GM21423 (cell line): ENCODE measurements at regions not wholly inside any gene's neighbourhood (a gene's known extent, or its start where the extent isn't known, plus 50 kb on each side); places are given as distances from the start of the nearest gene placed in this dataset.
"Not testable (repeated sequence)": the region's sequence is repeated elsewhere in the genome, so short reads cannot be mapped to it uniquely, and the experiment has no call there.

Source experiments
- ATAC-seq: cut with Tn5 transposase; IDR thresholded peaks from one replicate; pipeline ENCODE4 v1.9.1; 2021; ENCODE audit warnings: mild to moderate bottlenecking, moderate library complexity; ENCODE audit not compliant: unreplicated experiment

GRCh38 chr2:236765478-236765877 is 195.9 kb downstream of the ACKR3 start:
- ATAC-seq: no peak

GRCh38 chr2:236766850-236767249 is 197.2 kb downstream of the ACKR3 start:
- ATAC-seq: no peak

GRCh38 chr2:236767941-236768340 is 198.3 kb downstream of the ACKR3 start:
- ATAC-seq: no peak

GRCh38 chr2:236768393-236769140 is 198.9 kb downstream of the ACKR3 start:
- no peak for ATAC-seq

- ATAC-seq: no peak
Measured at GRCh38 chr2:236769981-236770671, 200.5 kb downstream of the ACKR3 start.

GRCh38 chr2:236772220-236772837 is 202.7 kb downstream of the ACKR3 start:
- ATAC-seq: no peak

- no peak for ATAC-seq
Measured at GRCh38 chr2:236773206-236773605, 203.6 kb downstream of the ACKR3 start.

GRCh38 chr2:236774171-236774570 is 204.5 kb downstream of the ACKR3 start:
- ATAC-seq: no peak

GRCh38 chr2:236775511-236775910 is 205.9 kb downstream of the ACKR3 start:
- ATAC-seq: no peak

- no peak for ATAC-seq
Measured at GRCh38 chr2:236776206-236776605, 206.6 kb downstream of the ACKR3 start.

- ATAC-seq: no peak
Measured at GRCh38 chr2:236776695-236777251, 207.1 kb downstream of the ACKR3 start.

GRCh38 chr2:236777408-236777807 is 207.8 kb downstream of the ACKR3 start:
- ATAC-seq: no peak

GRCh38 chr2:236781933-236782816 is 212.6 kb downstream of the ACKR3 start:
- ATAC-seq: no peak

- ATAC-seq: no peak
Measured at GRCh38 chr2:236782938-236783337, 213.3 kb downstream of the ACKR3 start.

GRCh38 chr2:236783417-236784020 is 213.9 kb downstream of the ACKR3 start:
- ATAC-seq: no peak

GRCh38 chr2:236785611-236786057 is 216.0 kb downstream of the ACKR3 start:
- ATAC-seq: no peak

- ATAC-seq: no peak
Measured at GRCh38 chr2:236786751-236787150, 217.1 kb downstream of the ACKR3 start.

GRCh38 chr2:236787376-236787775 is 217.8 kb downstream of the ACKR3 start:
- ATAC-seq: not testable (repeated sequence)

- ATAC-seq: no peak
Measured at GRCh38 chr2:236787885-236788284, 218.3 kb downstream of the ACKR3 start.

GRCh38 chr2:236790963-236791362 is 221.3 kb downstream of the ACKR3 start:
- no peak for ATAC-seq
